Mesenchymal stem cell (in vitro differentiated cells and primary cell): ENCODE measurements at regions not wholly inside any gene's neighbourhood (a gene's known extent, or its start where the extent isn't known, plus 50 kb on each side); places are given as distances from the start of the nearest gene placed in this dataset.

Experiments used
- DNase-seq: peaks from one replicate; pipeline ENCODE4 v3.0.0-alpha.2; 2013
- H2AFZ ChIP-seq: one replicate; pipeline ENCODE4 v1.6.1; 2013; ENCODE audit warnings: low read depth, mild to moderate bottlenecking, control low read depth, inconsistent platforms, low read length, moderate library complexity
- H2AK5ac ChIP-seq: 2 replicates; pipeline ENCODE4 v1.6.1; 2013; ENCODE audit warnings: low read length, moderate library complexity, mild to moderate bottlenecking, inconsistent platforms; ENCODE audit not compliant: severe bottlenecking
- H2BK120ac ChIP-seq: one replicate; pipeline ENCODE4 v1.6.1; 2013; ENCODE audit warnings: low read depth, mild to moderate bottlenecking, inconsistent platforms, low read length, moderate library complexity
- H2BK12ac ChIP-seq, 2 experiments: one replicate each; pipeline ENCODE4 v1.6.1; 2013; ENCODE audit warnings: inconsistent platforms in 2 of 2, low read length in 2 of 2, mild to moderate bottlenecking in 2 of 2, moderate library complexity in 2 of 2, control low read depth in 1 of 2
- H2BK15ac ChIP-seq: one replicate; pipeline ENCODE4 v1.6.1; 2013; ENCODE audit warnings: mild to moderate bottlenecking, low read depth, inconsistent platforms; ENCODE audit not compliant: poor library complexity, severe bottlenecking
- H2BK5ac ChIP-seq: 2 replicates; pipeline ENCODE4 v1.6.1; 2013; ENCODE audit warnings: low read depth, mild to moderate bottlenecking, low read length, control low read depth, inconsistent platforms; ENCODE audit not compliant: poor library complexity, severe bottlenecking
- H3K14ac ChIP-seq, 2 experiments: one replicate each; pipeline ENCODE4 v1.6.1; 2013; ENCODE audit warnings: inconsistent platforms in 2 of 2, low read length in 2 of 2, control low read depth in 1 of 2, mild to moderate bottlenecking in 1 of 2, moderate library complexity in 1 of 2
- H3K18ac ChIP-seq, 2 experiments: one replicate each; pipeline ENCODE4 v1.6.1; 2013; ENCODE audit warnings: inconsistent platforms in 2 of 2, low read length in 2 of 2, control low read depth in 1 of 2, low read depth in 1 of 2, mild to moderate bottlenecking in 1 of 2
- H3K23ac ChIP-seq, 2 experiments: one replicate each; pipeline ENCODE4 v1.6.1; 2013; ENCODE audit warnings: inconsistent platforms in 2 of 2, low read length in 2 of 2, mild to moderate bottlenecking in 2 of 2, moderate library complexity in 2 of 2, control low read depth in 1 of 2
- H3K27ac ChIP-seq: 2 replicates; pipeline ENCODE4 v1.5.1; 2013; ENCODE audit warnings: mild to moderate bottlenecking, moderate library complexity, low read length, control low read depth, inconsistent platforms; ENCODE audit not compliant: poor library complexity, severe bottlenecking
- H3K27me3 ChIP-seq, 2 experiments: 2 replicates each; pipeline versions ENCODE4 v1.6.1 to v1.7.0; 2013; ENCODE audit warnings: low read length in 2 of 2, mild to moderate bottlenecking in 2 of 2, moderate library complexity in 2 of 2, control low read depth in 1 of 2, inconsistent platforms in 1 of 2; ENCODE audit not compliant: control insufficient read depth in 1 of 2, insufficient read depth in 1 of 2
- H3K36me3 ChIP-seq, 2 experiments: 2 replicates each; pipeline versions ENCODE4 v1.6.1 to v1.7.0; 2013; ENCODE audit warnings: low read length in 2 of 2, control low read depth in 1 of 2, inconsistent platforms in 1 of 2, low read depth in 1 of 2, mild to moderate bottlenecking in 1 of 2; ENCODE audit not compliant: insufficient read depth in 2 of 2, control insufficient read depth in 1 of 2
- H3K4ac ChIP-seq, 2 experiments: one replicate each; pipeline ENCODE4 v1.6.1; 2013; ENCODE audit warnings: inconsistent platforms in 2 of 2, low read length in 2 of 2, mild to moderate bottlenecking in 2 of 2, moderate library complexity in 2 of 2, control low read depth in 1 of 2, low read depth in 1 of 2
- H3K4me1 ChIP-seq: 2 replicates; pipeline ENCODE4 v1.6.1; 2013; ENCODE audit warnings: low read depth, low read length, control low read depth; ENCODE audit not compliant: control insufficient read depth, insufficient read depth
- H3K4me2 ChIP-seq: 2 replicates; pipeline ENCODE4 v1.6.1; 2013; ENCODE audit warnings: low read length, mild to moderate bottlenecking, inconsistent platforms; ENCODE audit not compliant: poor library complexity, severe bottlenecking
- H3K4me3 ChIP-seq, 2 experiments: 2 replicates each; pipeline versions ENCODE4 v1.5.1 to v1.7.0; 2013; ENCODE audit warnings: low read length in 2 of 2, mild to moderate bottlenecking in 2 of 2, control low read depth in 1 of 2, low read depth in 1 of 2; ENCODE audit not compliant: insufficient read depth in 1 of 2
- H3K79me1 ChIP-seq: replicated peaks from 2 replicates; pipeline ENCODE4 v1.6.1; 2013; ENCODE audit warnings: mild to moderate bottlenecking, control low read depth, low read length, inconsistent platforms; ENCODE audit not compliant: poor library complexity, severe bottlenecking
- H3K9ac ChIP-seq: 2 replicates; pipeline ENCODE4 v1.7.0; 2013; ENCODE audit warnings: mild to moderate bottlenecking, low read length, moderate library complexity
- H3K9me3 ChIP-seq: 2 replicates; pipeline ENCODE4 v1.7.0; 2013; ENCODE audit warnings: mild to moderate bottlenecking, low read length; ENCODE audit not compliant: control insufficient read depth
- H4K8ac ChIP-seq: one replicate; pipeline ENCODE4 v1.6.1; 2013; ENCODE audit warnings: inconsistent platforms, mild to moderate bottlenecking, low read length, moderate library complexity
- H4K91ac ChIP-seq: one replicate; pipeline ENCODE4 v1.6.1; 2013; ENCODE audit warnings: mild to moderate bottlenecking, low read length, inconsistent platforms
- WGBS: methylation state at CpG from one replicate; pipeline ENCODE4 v1.1.7; 2013; ENCODE audit warnings: mixed read lengths; 5-methylcytosine and 5-hydroxymethylcytosine counted together

DNA sequence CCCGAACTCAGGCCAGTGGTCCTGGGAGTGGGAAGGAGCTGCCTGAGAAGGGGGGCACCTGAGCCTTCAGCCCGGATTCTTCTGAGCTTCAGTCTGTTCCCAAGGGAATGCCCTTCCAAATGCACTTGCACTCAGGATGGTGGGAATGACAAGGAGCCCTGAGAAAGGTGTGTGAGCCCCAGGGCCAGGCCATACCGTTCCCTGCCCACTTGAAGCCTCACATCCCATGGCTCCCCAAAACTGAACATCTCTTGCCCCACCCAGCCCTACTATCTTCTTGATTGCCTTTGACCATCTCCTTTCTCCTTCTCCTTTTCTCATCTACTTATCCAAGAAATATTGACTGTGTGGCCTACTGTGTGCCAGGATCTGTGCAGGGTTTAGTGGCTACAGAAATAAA lies 84.4 kb upstream of the HSPA9 start:
- Histone ChIP-seq H3K4me1 (peaks cover 4% of the 10 kb centered on the region), H2BK15ac (no peak overlapping the region), H4K8ac (no peak overlapping the region), H3K18ac (no peak overlapping the region), H2AK5ac (no peak overlapping the region), H2BK5ac (no peak overlapping the region), H3K4ac (no peak overlapping the region), H3K23ac (no peak overlapping the region), H2AFZ (no peak overlapping the region), H3K14ac (no peak overlapping the region), H2BK12ac (no peak overlapping the region), H3K4me2 (no peak overlapping the region), H3K9me3 (no peaks in the 10 kb centered on the region), H3K79me1 (no peaks in the 10 kb centered on the region), H4K91ac (no peak overlapping the region), H3K27me3 (peaks cover 5 to 16% of the 10 kb centered on the region in 2 experiments), H3K9ac (no peak overlapping the region), H3K4me3 (no peak overlapping the region), H2BK120ac (no peak overlapping the region), H3K27ac (no peak overlapping the region), H3K36me3 (no peaks in the 10 kb centered on the region)
- WGBS: 79% methylated on average over 3 of the region's 3 CpGs
- no peak for DNase-seq

- Histone ChIP-seq H3K4me1 (peaks cover 7% of the 10 kb centered on the region), H3K27ac (no peak overlapping the region), H3K36me3 (no peaks in the 10 kb centered on the region), H3K4ac (no peak overlapping the region), H3K4me2 (no peak overlapping the region), H3K14ac (no peak overlapping the region), H2BK120ac (no peak overlapping the region), H3K27me3 (peaks cover 5 to 16% of the 10 kb centered on the region in 2 experiments), H4K8ac (no peak overlapping the region), H4K91ac (no peak overlapping the region), H3K79me1 (no peaks in the 10 kb centered on the region), H2AK5ac (no peak overlapping the region), H3K18ac (no peak overlapping the region), H3K9me3 (no peaks in the 10 kb centered on the region), H3K9ac (no peak overlapping the region), H2BK15ac (no peak overlapping the region), H2BK12ac (no peak overlapping the region), H2AFZ (no peak overlapping the region), H2BK5ac (no peak overlapping the region), H3K4me3 (no peak overlapping the region), H3K23ac (no peak overlapping the region)
- DNase-seq: no peak
- 86% methylated on average over 2 of the region's 3 CpGs for WGBS
These were observed 83.9 kb upstream of the HSPA9 start for GRCh38 chr5:138659121-138659520.

DNA sequence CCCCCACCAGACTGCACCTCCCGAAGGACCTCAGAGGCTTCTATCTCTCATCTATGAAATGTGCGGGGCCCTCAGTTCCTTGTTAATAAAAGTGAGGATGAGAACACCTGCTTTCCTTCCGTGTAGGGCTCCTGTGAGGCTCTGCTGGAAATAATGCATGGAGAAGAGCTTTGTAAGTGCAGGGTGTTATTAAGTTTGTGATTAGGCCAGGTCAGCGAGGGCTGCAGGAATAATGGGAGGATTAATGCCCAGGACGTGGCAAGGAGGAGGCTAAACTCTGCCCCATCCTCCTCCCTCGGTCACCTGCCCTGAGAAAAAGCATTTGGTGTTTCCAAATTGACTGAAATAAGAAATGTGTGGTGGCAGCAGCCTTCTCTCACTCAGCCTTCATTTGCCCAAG lies 83.5 kb upstream of the HSPA9 start:
- H2BK5ac ChIP-seq: no peak overlapping the region
- H3K36me3 ChIP-seq: no peaks in the 10 kb centered on the region
- peaks cover 5 to 16% of the 10 kb centered on the region in 2 experiments for H3K27me3 ChIP-seq
- no peak overlapping the region for H3K4me3 ChIP-seq
- no peak overlapping the region for H2BK12ac ChIP-seq
- H2BK120ac ChIP-seq: no peak overlapping the region
- DNase-seq: no peak
- H3K4ac ChIP-seq: no peak overlapping the region
- no peaks in the 10 kb centered on the region for H3K9me3 ChIP-seq
- no peak overlapping the region for H3K14ac ChIP-seq
- H3K9ac ChIP-seq: no peak overlapping the region
- H4K91ac ChIP-seq: no peak overlapping the region
- peaks cover 9% of the 10 kb centered on the region for H3K4me1 ChIP-seq
- H2BK15ac ChIP-seq: no peak overlapping the region
- no peak overlapping the region for H2AFZ ChIP-seq
- H4K8ac ChIP-seq: no peak overlapping the region
- H3K79me1 ChIP-seq: no peaks in the 10 kb centered on the region
- H3K18ac ChIP-seq: no peak overlapping the region
- no peak overlapping the region for H3K27ac ChIP-seq
- no peak overlapping the region for H3K23ac ChIP-seq
- no peak overlapping the region for H3K4me2 ChIP-seq
- H2AK5ac ChIP-seq: no peak overlapping the region
- WGBS: 85% methylated on average over 5 of the region's 6 CpGs

DNA sequence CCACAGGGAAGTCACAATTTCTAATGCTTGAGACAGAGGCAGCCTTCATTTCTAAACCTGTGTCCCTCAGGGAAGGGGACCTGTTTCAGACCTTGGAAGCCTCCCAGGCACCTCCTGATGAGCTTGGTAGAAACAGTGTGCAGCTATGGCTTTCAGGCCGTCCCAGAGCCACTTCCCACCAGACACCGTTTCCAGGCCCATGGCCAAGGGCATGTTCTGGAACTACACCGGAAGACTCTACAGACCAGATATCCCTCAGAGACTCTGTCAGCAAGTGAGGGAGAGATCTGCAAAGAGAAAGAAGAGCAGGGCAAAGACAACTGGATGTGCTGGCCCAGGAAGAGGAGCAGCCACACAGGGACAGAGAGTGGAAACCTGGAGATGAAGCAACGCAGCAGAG lies 82.2 kb upstream of the HSPA9 start:
- no peak overlapping the region for H4K8ac ChIP-seq
- no peak overlapping the region for H2BK15ac ChIP-seq
- H3K27me3 ChIP-seq: peaks cover 8 to 18% of the 10 kb centered on the region in 2 experiments
- no peak overlapping the region for H3K4ac ChIP-seq
- peaks cover 7% of the 10 kb centered on the region for H3K4me1 ChIP-seq
- no peak overlapping the region for H2AFZ ChIP-seq
- no peak overlapping the region for H2BK120ac ChIP-seq
- no peak overlapping the region for H3K23ac ChIP-seq
- no peaks in the 10 kb centered on the region for H3K9me3 ChIP-seq
- no peak overlapping the region for H2BK5ac ChIP-seq
- no peaks in the 10 kb centered on the region for H3K36me3 ChIP-seq
- no peak overlapping the region for H3K4me2 ChIP-seq
- no peak overlapping the region for H3K27ac ChIP-seq
- no peak overlapping the region for H2BK12ac ChIP-seq
- H3K9ac ChIP-seq: no peak overlapping the region
- no peak overlapping the region for H3K18ac ChIP-seq
- no peak for DNase-seq
- no peaks in the 10 kb centered on the region for H3K79me1 ChIP-seq
- 70% methylated on average over 4 of the region's 4 CpGs for whole genome bisulfite sequencing
- no peak overlapping the region for H2AK5ac ChIP-seq
- H4K91ac ChIP-seq: no peak overlapping the region
- H3K4me3 ChIP-seq: no peak overlapping the region
- no peak overlapping the region for H3K14ac ChIP-seq
